Effector memory CD8-positive, alpha-beta T cell (primary cell): ENCODE measurements at regions not wholly inside any gene's neighbourhood (a gene's known extent, or its start where the extent isn't known, plus 50 kb on each side); places are given as distances from the start of the nearest gene placed in this dataset.

Source experiments
- ATAC-seq: fragments of 150-1000 bp; cut with Tn5 transposase; replicated peaks from 2 replicates; pipeline ENCODE4 v1.10.0; 2021; ENCODE audit warnings: mild to moderate bottlenecking, moderate library complexity
- DNase-seq, 3 experiments: peaks; one replicate each; pipeline ENCODE4 v3.0.0; 2021
- H3K27ac Mint-ChIP-seq, 2 donors: one replicate each; pipeline ENCODE4 v1.8.0; 2022; ENCODE audit warnings: mild to moderate bottlenecking in 2 of 2, mixed read lengths in 2 of 2, moderate library complexity in 2 of 2
- H3K27me3 Mint-ChIP-seq, 2 donors: one replicate each; pipeline ENCODE4 v1.8.0; 2022; ENCODE audit warnings: mixed read lengths in 2 of 2
- H3K36me3 Mint-ChIP-seq: one replicate; pipeline ENCODE4 v1.8.0; 2022; ENCODE audit warnings: mild to moderate bottlenecking, moderate library complexity, mixed read lengths; ENCODE audit not compliant: insufficient read depth
- H3K4me1 Mint-ChIP-seq, 2 donors: one replicate each; pipeline ENCODE4 v1.8.0; 2022; ENCODE audit warnings: low read depth in 2 of 2, mixed read lengths in 2 of 2
- H3K4me3 Mint-ChIP-seq, 2 donors: one replicate each; pipeline ENCODE4 v1.8.0; 2022; ENCODE audit warnings: mild to moderate bottlenecking in 2 of 2, mixed read lengths in 2 of 2, moderate library complexity in 2 of 2
- H3K9me3 Mint-ChIP-seq, 2 donors: one replicate each; pipeline ENCODE4 v1.8.0; 2022; ENCODE audit warnings: mixed read lengths in 2 of 2

DNA sequence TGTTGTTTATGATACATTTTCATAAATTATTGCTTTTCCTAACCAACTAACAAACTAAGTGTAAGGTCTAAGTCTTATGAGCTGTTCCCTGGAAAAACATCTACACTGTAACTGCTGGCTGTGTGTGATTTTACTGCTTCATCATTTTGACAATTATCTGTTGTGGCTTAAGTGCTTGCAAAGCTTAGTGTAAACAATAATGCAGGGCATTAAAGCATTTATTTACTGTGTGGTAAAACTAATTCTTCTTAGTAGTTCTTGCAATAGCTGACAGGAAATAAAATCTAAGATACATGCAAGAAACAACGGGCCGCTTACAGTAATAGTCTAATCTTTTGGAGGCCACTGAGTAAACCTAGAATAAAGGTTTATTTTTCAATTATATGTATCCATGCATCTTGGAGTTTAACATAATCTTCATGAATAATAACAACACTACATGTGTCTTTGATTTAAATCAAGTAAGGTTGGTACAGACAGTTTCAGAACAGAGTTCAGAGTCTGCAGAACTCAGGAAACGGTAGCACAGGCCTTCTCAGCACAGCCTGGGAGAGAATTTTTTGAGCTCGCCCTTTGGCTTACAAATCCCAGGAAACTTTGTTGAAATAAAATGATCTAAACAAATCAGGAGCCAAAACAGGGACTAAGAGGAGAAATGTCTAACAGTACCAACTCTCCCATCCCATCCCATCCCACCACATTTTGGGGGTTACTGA, 473.1 kb downstream of the NR2F1-AS1 start:
- Mint-ChIP-seq H3K4me1 (no peaks in the 10 kb centered on the region), H3K4me3 (no peak overlapping the region), H3K9me3 (peaks cover 0 to 6% of the 10 kb centered on the region in 2 donors), H3K27me3 (no peaks in the 10 kb centered on the region), H3K36me3 (no peaks in the 10 kb centered on the region), H3K27ac (no peak overlapping the region)
- DNase-seq (no peak), ATAC-seq (no peak)

- H3K27ac Mint-ChIP-seq, result no peak overlapping the region
- no peaks in the 10 kb centered on the region for H3K36me3 Mint-ChIP-seq
- DNase-seq, result no peak
- peaks cover 0 to 8% of the 10 kb centered on the region in 2 donors for H3K9me3 Mint-ChIP-seq
- no peaks in the 10 kb centered on the region for H3K27me3 Mint-ChIP-seq
- H3K4me3 Mint-ChIP-seq, result no peak overlapping the region
- H3K4me1 Mint-ChIP-seq, result no peaks in the 10 kb centered on the region
- no peak for ATAC-seq
Measured at GRCh38 chr5:93107141-93107540, 473.9 kb downstream of the NR2F1-AS1 start.

DNA sequence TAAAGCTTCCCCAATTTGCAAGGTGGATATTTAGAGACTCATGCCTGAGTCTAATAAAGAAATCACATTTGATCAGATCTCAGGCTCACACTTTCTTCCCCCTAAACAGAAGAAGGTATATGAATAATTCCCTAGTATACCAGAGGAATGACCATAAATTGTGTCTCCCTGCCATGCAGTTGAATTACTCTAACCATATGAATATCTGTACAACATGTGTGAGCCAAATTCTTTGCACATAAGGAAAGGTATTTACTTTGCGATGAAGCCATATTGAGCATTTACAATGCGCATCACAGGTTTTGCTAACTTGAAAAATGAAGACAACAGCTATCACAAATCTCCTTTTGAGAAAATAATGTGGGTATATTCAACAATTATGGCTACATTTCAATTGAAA, 479.4 kb downstream of the NR2F1-AS1 start:
- H3K27ac Mint-ChIP-seq, result no peak overlapping the region
- no peak for ATAC-seq
- no peak overlapping the region for H3K4me3 Mint-ChIP-seq
- peaks cover 13 to 15% of the 10 kb centered on the region in 2 donors for H3K9me3 Mint-ChIP-seq
- no peaks in the 10 kb centered on the region for H3K27me3 Mint-ChIP-seq
- no peaks in the 10 kb centered on the region for H3K36me3 Mint-ChIP-seq
- H3K4me1 Mint-ChIP-seq, result no peaks in the 10 kb centered on the region
- no peak for DNase-seq

GRCh38 chr5:93100976-93101375, 480.0 kb downstream of the NR2F1-AS1 start:
- no peaks in the 10 kb centered on the region for H3K4me1 Mint-ChIP-seq
- no peaks in the 10 kb centered on the region for H3K36me3 Mint-ChIP-seq
- no peak for ATAC-seq
- DNase-seq, result no peak
- H3K27me3 Mint-ChIP-seq, result no peaks in the 10 kb centered on the region
- H3K4me3 Mint-ChIP-seq, result no peak overlapping the region
- no peak overlapping the region for H3K27ac Mint-ChIP-seq
- peaks cover 15 to 17% of the 10 kb centered on the region in 2 donors for H3K9me3 Mint-ChIP-seq

GRCh38 chr5:93100428-93100827, 480.6 kb downstream of the NR2F1-AS1 start:
- Mint-ChIP-seq H3K27me3 (no peaks in the 10 kb centered on the region), H3K36me3 (no peaks in the 10 kb centered on the region), H3K9me3 (peaks cover 15 to 17% of the 10 kb centered on the region in 2 donors), H3K4me1 (no peaks in the 10 kb centered on the region), H3K27ac (no peak overlapping the region), H3K4me3 (no peak overlapping the region)
- no peak for ATAC-seq
- DNase-seq, result no peak

DNA sequence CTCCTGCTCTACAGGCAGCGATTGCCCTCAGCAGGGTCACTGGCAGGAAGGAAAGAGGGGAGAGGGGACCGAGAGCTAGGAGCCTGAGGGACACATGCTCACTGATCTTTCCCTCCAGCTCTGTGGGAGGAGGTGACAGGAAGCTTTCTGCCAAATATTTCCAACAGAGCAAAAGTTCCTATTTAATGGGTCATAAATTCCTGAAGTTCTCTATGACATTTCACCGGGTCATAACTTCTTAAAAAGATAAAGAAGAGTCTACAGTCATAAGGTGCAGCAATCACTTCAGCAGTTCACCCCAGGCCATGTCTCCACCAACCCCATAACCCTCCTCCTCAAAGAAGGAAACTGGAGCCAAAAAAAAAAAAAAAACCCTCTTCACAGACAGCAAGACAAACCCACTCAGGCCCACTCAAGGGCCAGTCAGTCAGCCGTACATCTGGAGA, 481.1 kb downstream of the NR2F1-AS1 start:
- H3K4me3 Mint-ChIP-seq, result no peak overlapping the region
- no peaks in the 10 kb centered on the region for H3K36me3 Mint-ChIP-seq
- no peak for ATAC-seq
- DNase-seq, result no peak
- H3K27me3 Mint-ChIP-seq, result no peaks in the 10 kb centered on the region
- H3K4me1 Mint-ChIP-seq, result no peaks in the 10 kb centered on the region
- no peak overlapping the region for H3K27ac Mint-ChIP-seq
- H3K9me3 Mint-ChIP-seq, result peaks cover 15 to 17% of the 10 kb centered on the region in 2 donors

- H3K27ac Mint-ChIP-seq, result no peak overlapping the region
Measured at GRCh38 chr5:93096561-93096960, 484.5 kb downstream of the NR2F1-AS1 start.

DNA sequence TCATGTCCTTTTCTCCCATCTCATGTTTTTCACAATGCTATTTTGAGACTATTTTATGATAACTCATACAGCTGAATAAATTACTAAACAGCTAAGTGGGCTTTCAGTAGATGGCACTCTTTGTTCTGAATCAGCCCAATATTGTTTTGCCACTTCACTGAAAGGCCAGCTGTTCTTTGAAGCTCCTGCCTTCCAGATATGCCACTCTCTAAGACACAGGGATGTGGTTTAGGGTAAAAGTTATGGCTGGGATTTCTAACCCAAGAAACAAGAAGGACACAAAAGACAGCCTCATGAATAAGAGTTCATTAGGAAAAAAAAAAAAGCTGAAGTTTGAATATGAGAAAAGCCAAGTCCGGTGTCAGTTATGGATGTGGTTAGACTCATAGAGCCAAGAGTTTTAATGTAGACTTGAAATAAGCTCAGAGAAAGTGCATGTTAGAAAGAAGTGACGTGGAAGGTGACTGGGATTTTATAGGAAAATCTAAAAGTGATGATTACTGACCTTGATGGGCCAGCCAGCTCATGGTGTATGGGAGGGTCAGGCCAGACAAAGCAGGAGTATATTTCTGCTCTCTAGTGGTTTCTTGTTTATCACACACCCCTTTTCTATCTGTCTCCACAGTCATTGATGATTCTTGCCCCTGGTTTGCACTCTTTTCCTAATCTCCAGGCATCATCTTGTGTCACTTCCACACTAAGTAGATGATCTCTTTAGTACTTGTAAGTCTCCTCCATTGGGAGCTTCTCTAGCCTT, 488.5 kb downstream of the NR2F1-AS1 start:
- Mint-ChIP-seq H3K9me3 (peaks cover 8 to 12% of the 10 kb centered on the region in 2 donors), H3K36me3 (no peaks in the 10 kb centered on the region), H3K4me1 (no peaks in the 10 kb centered on the region), H3K27ac (no peak overlapping the region), H3K4me3 (no peak overlapping the region), H3K27me3 (no peaks in the 10 kb centered on the region)
- DNase-seq (no peak), ATAC-seq (no peak)

More at GRCh38 chr5:93096561-93096960, 484.5 kb downstream of the NR2F1-AS1 start:
- DNase-seq (no peak), ATAC-seq (no peak)
- Mint-ChIP-seq H3K36me3 (no peaks in the 10 kb centered on the region), H3K4me1 (no peaks in the 10 kb centered on the region), H3K4me3 (no peak overlapping the region), H3K9me3 (peaks cover 9 to 23% of the 10 kb centered on the region in 2 donors), H3K27me3 (no peaks in the 10 kb centered on the region)

DNA sequence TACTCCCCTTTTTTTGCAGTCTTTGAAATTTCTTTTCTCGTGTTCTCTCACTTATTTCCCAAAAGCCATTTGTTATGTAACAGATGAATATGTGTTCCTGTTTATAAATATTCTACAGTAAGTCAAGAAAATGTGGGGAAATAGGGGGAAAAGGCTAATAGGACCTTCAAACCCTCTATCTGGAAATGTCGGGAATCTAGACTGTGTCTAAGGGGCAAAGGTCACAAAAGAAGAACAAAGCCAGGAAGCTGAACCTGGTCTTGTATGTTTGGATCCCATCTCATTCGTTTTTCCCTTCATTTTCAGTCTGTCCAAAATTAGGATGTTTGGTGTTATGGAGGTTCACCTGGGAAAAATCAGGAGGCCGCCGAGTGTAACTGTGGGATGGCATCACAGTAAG, 490.3 kb downstream of the NR2F1-AS1 start:
- Mint-ChIP-seq H3K27ac (no peak overlapping the region), H3K4me3 (no peak overlapping the region), H3K36me3 (no peaks in the 10 kb centered on the region), H3K4me1 (no peaks in the 10 kb centered on the region), H3K9me3 (peaks cover 8 to 9% of the 10 kb centered on the region in 2 donors), H3K27me3 (no peaks in the 10 kb centered on the region)
- ATAC-seq, result no peak
- no peak for DNase-seq

DNA sequence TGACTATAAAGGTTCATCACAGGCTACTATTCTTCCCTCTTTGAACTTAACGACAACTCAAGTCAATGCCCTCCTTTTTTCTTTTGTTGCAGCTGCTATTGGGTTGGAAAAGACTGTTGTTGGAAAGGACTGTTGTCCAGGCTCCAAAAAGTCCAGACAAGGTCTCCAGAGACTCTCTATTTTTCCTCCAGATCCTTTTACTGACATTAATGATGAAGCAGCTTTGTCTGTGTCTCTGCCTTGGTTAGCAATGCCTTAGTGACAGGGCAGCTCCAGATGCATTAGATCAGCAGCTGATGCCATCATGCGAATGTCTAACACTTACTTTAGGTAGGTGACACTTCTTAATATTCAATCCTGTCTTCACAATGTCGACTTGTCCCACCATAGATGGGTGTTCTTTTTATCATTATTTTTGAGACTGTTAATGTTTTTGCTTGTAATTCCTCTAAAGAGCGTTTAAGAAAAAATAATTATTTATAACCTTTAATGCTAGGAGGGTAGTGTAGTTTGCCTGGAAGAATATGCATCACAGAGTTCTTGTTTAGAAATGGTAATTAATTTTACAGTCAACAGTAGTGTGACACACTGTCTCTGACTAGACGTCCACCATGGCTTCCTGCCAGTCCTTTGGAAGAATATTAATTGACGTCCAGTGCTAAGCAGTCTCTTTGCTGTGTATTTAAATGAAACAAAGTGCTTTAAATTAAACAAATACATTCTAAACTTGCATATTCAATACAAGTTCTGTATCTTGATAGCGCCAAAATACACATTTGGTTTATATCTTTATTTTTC, 492.2 kb downstream of the NR2F1-AS1 start:
- DNase-seq (no peak), ATAC-seq (no peak)
- Mint-ChIP-seq H3K4me3 (no peak overlapping the region), H3K27me3 (no peaks in the 10 kb centered on the region), H3K27ac (no peak overlapping the region), H3K36me3 (no peaks in the 10 kb centered on the region), H3K4me1 (no peaks in the 10 kb centered on the region), H3K9me3 (peaks cover 8 to 9% of the 10 kb centered on the region in 2 donors)

GRCh38 chr5:93087326-93087725, 493.7 kb downstream of the NR2F1-AS1 start:
- Mint-ChIP-seq H3K27me3 (no peaks in the 10 kb centered on the region), H3K4me1 (no peaks in the 10 kb centered on the region), H3K4me3 (no peak overlapping the region), H3K27ac (no peak overlapping the region), H3K36me3 (no peaks in the 10 kb centered on the region), H3K9me3 (peaks cover 3 to 12% of the 10 kb centered on the region in 2 donors)
- ATAC-seq (no peak), DNase-seq (no peak)

GRCh38 chr5:93082981-93083380, 498.0 kb downstream of the NR2F1-AS1 start:
- Mint-ChIP-seq H3K9me3 (peaks cover 6 to 9% of the 10 kb centered on the region in 2 donors), H3K36me3 (no peaks in the 10 kb centered on the region), H3K27ac (no peak overlapping the region), H3K4me1 (no peaks in the 10 kb centered on the region), H3K27me3 (no peaks in the 10 kb centered on the region), H3K4me3 (no peak overlapping the region)
- DNase-seq (no peak), ATAC-seq (no peak)

DNA sequence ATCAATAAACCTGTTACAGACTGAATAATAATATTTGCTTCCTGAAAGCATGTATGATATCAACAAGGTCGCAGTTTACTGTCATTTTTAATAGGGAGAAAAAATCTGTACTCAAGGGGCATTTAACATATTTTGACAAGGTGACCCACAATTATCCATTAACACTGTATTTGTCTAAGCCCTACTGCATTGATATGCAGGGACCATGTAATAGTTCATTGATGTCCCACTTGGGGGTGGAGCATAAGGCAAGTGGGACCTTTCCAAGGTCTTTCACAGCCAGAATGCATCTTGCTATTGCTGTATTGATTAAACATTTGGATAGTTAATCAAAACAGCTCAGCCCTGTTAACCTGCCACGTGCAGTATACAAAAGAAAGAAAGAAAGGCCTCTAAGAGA, 502.0 kb downstream of the NR2F1-AS1 start:
- Mint-ChIP-seq H3K9me3 (peaks cover 6 to 7% of the 10 kb centered on the region in 2 donors), H3K36me3 (no peaks in the 10 kb centered on the region), H3K4me1 (no peaks in the 10 kb centered on the region), H3K27ac (no peak overlapping the region), H3K4me3 (no peak overlapping the region), H3K27me3 (no peaks in the 10 kb centered on the region)
- ATAC-seq, result no peak
- DNase-seq, result no peak
